Cardiac muscle cell (in vitro differentiated cells and primary cell): ENCODE measurements at regions not wholly inside any gene's neighbourhood (a gene's known extent, or its start where the extent isn't known, plus 50 kb on each side); places are given as distances from the start of the nearest gene placed in this dataset.

ENCODE experiments used
- DNase-seq, 2 donors: peaks; one replicate each; pipeline versions ENCODE4 v3.0.0 to v3.0.0-alpha.2; 2010 to 2017; ENCODE audit warnings: low read depth in 1 of 2, low spot score in 1 of 2
- H3K27ac ChIP-seq: fragments of 200-600 bp; sonication (generic); 2 replicates; pipeline ENCODE4 v1.5.1; 2016
- H3K27me3 ChIP-seq: fragments of 200-600 bp; sonication (generic); 2 replicates; pipeline ENCODE4 v1.6.0; 2016; ENCODE audit warnings: control low read depth
- H3K36me3 ChIP-seq: fragments of 200-600 bp; sonication (generic); 2 replicates; pipeline ENCODE4 v1.5.1; 2016; ENCODE audit warnings: control low read depth
- H3K4me1 ChIP-seq: fragments of 200-600 bp; sonication (generic); 2 replicates; pipeline ENCODE4 v1.8.1; 2017; ENCODE audit warnings: low read depth, mild to moderate bottlenecking, mixed run types
- H3K4me3 ChIP-seq: fragments of 200-600 bp; sonication (generic); 2 replicates; pipeline ENCODE4 v1.5.1; 2016; ENCODE audit warnings: mild to moderate bottlenecking
- H3K9me3 ChIP-seq: fragments of 200-600 bp; sonication (generic); 2 replicates; pipeline ENCODE4 v1.5.1; 2017; ENCODE audit warnings: low read depth, mild to moderate bottlenecking, control low read depth
- CTCF ChIP-seq: IDR thresholded peaks from 2 replicates; pipeline ENCODE4 v1.5.1; 2012; ENCODE audit warnings: low read depth, mild to moderate bottlenecking, low read length

GRCh38 chr6:135774006-135774405, 77.5 kb upstream of the PDE7B start:
- Histone ChIP-seq H3K27me3 (no peaks in the 10 kb centered on the region), H3K9me3 (no peaks in the 10 kb centered on the region), H3K4me3 (no peak overlapping the region), H3K4me1 (no peaks in the 10 kb centered on the region), H3K36me3 (no peaks in the 10 kb centered on the region), H3K27ac (no peak overlapping the region)
- no peak for TF ChIP-seq CTCF
- DNase-seq: no peak

- DNase-seq: no peak
- no peaks in the 10 kb centered on the region for H3K36me3 ChIP-seq
- TF ChIP-seq CTCF: no peak
- no peaks in the 10 kb centered on the region for H3K4me1 ChIP-seq
- no peak overlapping the region for H3K27ac ChIP-seq
- H3K4me3 ChIP-seq: no peak overlapping the region
- H3K9me3 ChIP-seq: no peaks in the 10 kb centered on the region
- H3K27me3 ChIP-seq: no peaks in the 10 kb centered on the region
Measured at GRCh38 chr6:135779213-135779612, 72.3 kb upstream of the PDE7B start.

DNA sequence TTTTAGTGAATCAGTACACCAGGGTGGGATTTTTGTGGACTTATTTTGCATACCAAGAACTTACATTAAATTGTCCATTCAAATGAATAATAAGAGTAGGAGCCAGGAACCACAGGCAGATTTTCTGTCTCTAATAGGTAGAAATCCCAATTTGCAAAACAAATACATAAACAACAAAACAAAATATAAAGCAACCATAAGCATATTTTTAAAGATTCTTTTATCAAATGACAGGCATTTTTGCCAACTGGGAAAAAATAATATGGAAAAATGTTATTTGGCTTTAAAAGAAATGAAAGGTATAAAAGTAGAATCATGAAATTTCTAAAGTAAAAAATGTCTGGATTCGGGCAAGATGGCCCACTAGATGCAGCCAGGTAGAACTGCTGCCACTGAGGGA, 71.2 kb upstream of the PDE7B start:
- Histone ChIP-seq H3K27ac (no peak overlapping the region), H3K4me1 (no peaks in the 10 kb centered on the region), H3K36me3 (no peaks in the 10 kb centered on the region), H3K4me3 (no peak overlapping the region), H3K9me3 (no peaks in the 10 kb centered on the region), H3K27me3 (no peaks in the 10 kb centered on the region)
- TF ChIP-seq CTCF: no peak
- DNase-seq: no peak

GRCh38 chr6:135782546-135782945, 69.0 kb upstream of the PDE7B start:
- Histone ChIP-seq H3K27me3 (no peaks in the 10 kb centered on the region), H3K27ac (no peak overlapping the region)

DNA sequence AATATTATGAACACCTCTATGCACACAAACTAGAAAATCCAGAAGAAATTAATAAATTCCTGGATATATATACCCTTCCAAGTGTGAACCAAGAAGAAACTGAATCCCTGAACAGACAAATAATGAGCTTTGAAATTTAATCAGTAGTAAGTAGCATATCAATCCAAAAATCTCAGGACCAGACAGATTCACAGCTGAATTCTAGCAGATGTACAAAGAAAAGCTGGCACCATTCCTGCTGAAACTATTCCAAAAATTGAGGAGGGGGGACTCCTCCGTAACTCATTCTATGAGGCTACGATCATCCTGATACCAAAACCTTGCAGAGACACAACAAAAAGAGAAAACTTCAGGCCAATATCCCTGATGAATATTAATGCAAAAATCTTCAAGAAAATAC, 67.0 kb upstream of the PDE7B start:
- Histone ChIP-seq H3K27me3 (no peaks in the 10 kb centered on the region), H3K4me1 (no peaks in the 10 kb centered on the region), H3K36me3 (no peaks in the 10 kb centered on the region), H3K4me3 (no peak overlapping the region), H3K9me3 (no peaks in the 10 kb centered on the region), H3K27ac (no peak overlapping the region)
- TF ChIP-seq CTCF: no peak
- no peak for DNase-seq

More at GRCh38 chr6:135782546-135782945, 69.0 kb upstream of the PDE7B start:
- Histone ChIP-seq H3K4me1 (no peaks in the 10 kb centered on the region), H3K9me3 (no peaks in the 10 kb centered on the region), H3K4me3 (no peak overlapping the region), H3K36me3 (no peaks in the 10 kb centered on the region)
- TF ChIP-seq CTCF: no peak
- no peak for DNase-seq

DNA sequence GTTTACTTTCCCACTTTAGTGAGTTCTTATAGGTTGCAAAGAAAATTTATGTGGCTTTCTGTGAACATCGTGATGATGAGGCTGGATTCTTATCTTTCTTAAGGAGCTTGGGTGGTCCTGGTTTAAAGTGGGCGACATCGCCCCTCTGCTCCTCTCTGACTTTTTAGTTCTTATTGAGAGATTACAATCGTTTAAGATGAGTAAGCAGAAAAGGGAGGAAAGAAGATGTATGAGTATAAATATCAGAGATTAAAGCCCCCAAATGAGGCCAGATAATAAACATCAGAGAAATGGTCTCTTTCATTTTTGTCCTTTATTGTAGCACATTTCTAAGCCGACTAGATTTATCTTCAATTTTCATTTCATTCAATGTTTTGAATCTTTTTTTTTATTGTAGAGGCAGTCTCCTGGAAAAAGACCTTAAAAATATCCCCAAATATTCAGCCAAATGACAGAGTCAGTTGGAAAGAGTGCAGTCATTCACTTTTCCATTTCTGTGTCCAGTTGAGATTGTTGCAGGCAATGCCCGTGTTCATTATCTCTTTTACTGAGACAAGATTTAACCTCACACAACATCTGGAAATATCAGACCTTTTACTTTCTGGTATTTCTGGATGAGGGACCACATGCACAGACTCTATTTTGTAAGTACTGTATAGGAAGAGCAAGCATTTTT, 62.0 kb upstream of the PDE7B start:
- Histone ChIP-seq H3K27ac (no peak overlapping the region), H3K9me3 (no peaks in the 10 kb centered on the region), H3K4me3 (no peak overlapping the region), H3K4me1 (no peaks in the 10 kb centered on the region), H3K27me3 (no peaks in the 10 kb centered on the region), H3K36me3 (no peaks in the 10 kb centered on the region)
- TF ChIP-seq CTCF: no peak
- DNase-seq: no peak
